HepG2 (cell line): ENCODE measurements at regions not wholly inside any gene's neighbourhood (a gene's known extent, or its start where the extent isn't known, plus 50 kb on each side); places are given as distances from the start of the nearest gene placed in this dataset.

Experiments
- ATAC-seq: fragments of 200-7000 bp; cut with Tn5 transposase; 3 replicates; pipeline ENCODE4 v1.9.1; 2020; ENCODE audit warnings: mild to moderate bottlenecking, moderate library complexity
- BruUV-seq: library from RNA; stranded (reverse); fragments of 400-500 nt; replicated peaks from 2 replicates; lab custom pipeline; 2021; lab: Mats Ljungman, UMichigan
- CTCF ChIA-PET: fragments of 300-600 bp; formaldehyde crosslinking; extraction: SDS; loops from one replicate; lab custom pipeline; 2021; ENCODE audit warnings: low total read pairs, inconsistent platforms, low intra/inter-chr PET ratio; lab: Yijun Ruan, JAX
- POLR2A ChIA-PET: fragments of 350-600 bp; sonication (Branson Sonifier 250); formaldehyde crosslinking; loops from one replicate; lab custom pipeline; 2020; ENCODE audit warnings: antibody characterized with exemption, inconsistent platforms; lab: Yijun Ruan, JAX
- DNase-seq: peaks from one replicate; pipeline ENCODE4 v3.0.0-alpha.2; 2015; ENCODE audit warnings: low spot score
- FAIRE-seq: peaks from 3 replicates; lab custom pipeline; 2011; peaks lifted over from hg19 to GRCh38; lab: Jason Lieb, UNC
- H2AFZ ChIP-seq: one replicate; pipeline ENCODE4 v1.6.1; 2011; ENCODE audit warnings: low read length, inconsistent platforms
- H3K27ac ChIP-seq: fragments of 300-600 bp; 3 replicates; pipeline ENCODE4 v1.8.0; 2011; ENCODE audit warnings: mixed run types, mild to moderate bottlenecking, mixed read lengths, low read length, inconsistent platforms; ENCODE audit not compliant: insufficient read depth; ENCODE audit errors: extremely low read length
- H3K27me3 ChIP-seq, 2 experiments: fragments of 200-600 bp in 1 of 2; 2 replicates in 1 of 2; 3 replicates in 1 of 2; pipeline versions ENCODE4 v1.6.0 to v1.8.0; 2011; ENCODE audit warnings: low read length in 2 of 2, mild to moderate bottlenecking in 2 of 2, moderate library complexity in 2 of 2, inconsistent platforms in 1 of 2; ENCODE audit not compliant: insufficient read depth in 2 of 2, control insufficient read depth in 1 of 2
- H3K36me3 ChIP-seq, 2 experiments: fragments of 200-600 bp in 1 of 2; replicated peaks in 1 of 2; 2 replicates in 1 of 2; 3 replicates in 1 of 2; pipeline versions ENCODE4 v1.5.1 to v1.8.0; 2011; ENCODE audit warnings: low read length in 2 of 2, inconsistent platforms in 1 of 2; ENCODE audit not compliant: insufficient read depth in 2 of 2, control insufficient read depth in 1 of 2
- H3K4me1 ChIP-seq: 2 replicates; pipeline ENCODE4 v1.5.1; 2012; ENCODE audit warnings: low read length, inconsistent platforms; ENCODE audit not compliant: insufficient read depth
- H3K4me2 ChIP-seq: 2 replicates; pipeline ENCODE4 v1.6.0; 2011; ENCODE audit warnings: low read depth, low read length, inconsistent platforms
- H3K4me3 ChIP-seq, 3 experiments: fragments of 200-600 bp in 1 of 3; sonication (generic), shearing (Covaris generic) in 1 of 3; replicated peaks in 1 of 3; 2 replicates each; pipeline ENCODE4 v1.5.1; 2011 to 2016; ENCODE audit warnings: low read length in 3 of 3, inconsistent platforms in 2 of 3, low read depth in 2 of 3, mild to moderate bottlenecking in 2 of 3, control low read depth in 1 of 3, mixed read lengths in 1 of 3; ENCODE audit not compliant: insufficient read depth in 1 of 3
- H3K79me2 ChIP-seq: one replicate; pipeline ENCODE4 v1.6.1; 2011; ENCODE audit warnings: low read length, inconsistent platforms; ENCODE audit not compliant: insufficient read depth
- H3K9ac ChIP-seq: 2 replicates; pipeline ENCODE4 v1.6.0; 2011; ENCODE audit warnings: mild to moderate bottlenecking, low read depth, low read length, inconsistent platforms; ENCODE audit not compliant: insufficient read depth
- H3K9me3 ChIP-seq: 2 replicates; pipeline ENCODE4 v1.5.1; 2012; ENCODE audit warnings: mild to moderate bottlenecking, low read length
- H4K20me1 ChIP-seq: 2 replicates; pipeline ENCODE4 v1.6.0; 2011; ENCODE audit warnings: inconsistent platforms, mild to moderate bottlenecking, low read length, moderate library complexity; ENCODE audit not compliant: insufficient read depth
- DR1 ChIP-seq: sonication (generic); formaldehyde crosslinking; IDR thresholded peaks from 2 replicates; pipeline ENCODE4 v1.8.0; 2021; ENCODE audit warnings: mild to moderate bottlenecking, missing genetic modification reagents, inconsistent platforms
- ISL2 ChIP-seq: sonication (generic); formaldehyde crosslinking; IDR thresholded peaks from 2 replicates; pipeline ENCODE4 v1.5.0; 2020; ENCODE audit warnings: missing genetic modification reagents
- KMT2A ChIP-seq: sonication (generic); formaldehyde crosslinking; IDR thresholded peaks from 2 replicates; pipeline ENCODE4 v1.4.0; 2020; ENCODE audit warnings: missing genetic modification reagents
- RBM39 ChIP-seq: fragments of 200-400 bp; formaldehyde crosslinking; IDR thresholded peaks from one replicate; pipeline ENCODE4 v1.6.1; 2018; ENCODE audit warnings: antibody characterized with exemption, mild to moderate bottlenecking, low read depth, low read length; ENCODE audit not compliant: poor library complexity, severe bottlenecking
- SMAD9 ChIP-seq: sonication (generic); formaldehyde crosslinking; IDR thresholded peaks from 2 replicates; pipeline ENCODE4 v1.5.1; 2020; ENCODE audit warnings: mild to moderate bottlenecking, missing genetic modification reagents
- SYNCRIP ChIP-seq: fragments of 200-400 bp; formaldehyde crosslinking; IDR thresholded peaks from 2 replicates; pipeline ENCODE4 v1.6.1; 2018; ENCODE audit warnings: mild to moderate bottlenecking, low read depth, low read length; ENCODE audit not compliant: insufficient read depth
- ZNF138 ChIP-seq: sonication (generic); formaldehyde crosslinking; IDR thresholded peaks from 2 replicates; pipeline ENCODE4 v1.5.0; 2020; ENCODE audit warnings: mild to moderate bottlenecking, low read depth, missing genetic modification reagents
- ZNF407 ChIP-seq: sonication (generic); formaldehyde crosslinking; IDR thresholded peaks from one replicate; pipeline ENCODE4 v1.5.1; 2020; ENCODE audit warnings: mild to moderate bottlenecking, missing genetic modification reagents; ENCODE audit errors: not compliant biosample characterization
- ZNF549 ChIP-seq: sonication (generic); formaldehyde crosslinking; IDR thresholded peaks from 2 replicates; pipeline ENCODE4 v1.5.0; 2020; ENCODE audit warnings: missing genetic modification reagents
- ZNF629 ChIP-seq: sonication (generic); formaldehyde crosslinking; conservative IDR thresholded peaks from 2 replicates; pipeline ENCODE4 v1.5.0; 2020; ENCODE audit warnings: missing genetic modification reagents
- ZNF703 ChIP-seq: sonication (generic); formaldehyde crosslinking; IDR thresholded peaks from 2 replicates; pipeline ENCODE4 v1.5.1; 2020; ENCODE audit warnings: missing genetic modification reagents, mild to moderate bottlenecking, moderate library complexity, borderline replicate concordance
- ZNF773 ChIP-seq: sonication (generic); formaldehyde crosslinking; IDR thresholded peaks from 2 replicates; pipeline ENCODE4 v1.4.0; 2020; ENCODE audit warnings: missing genetic modification reagents, borderline replicate concordance
- WGBS: methylation state at CpG from one replicate; pipeline ENCODE4 v1.1.6; 2017; ENCODE audit warnings: low lambda C conversion rate; 5-methylcytosine and 5-hydroxymethylcytosine counted together
- in situ Hi-C: cut with HindIII; loops from 2 replicates; pipeline ENCODE4 v1.10.0; 2017; ENCODE audit warnings: low pct_unique_long_range_greater_than_20kb; ENCODE audit not compliant: extremely low pct_ligation_motif_present
- intact Hi-C: fragments of 100-400 bp; cut with micrococcal nuclease; formaldehyde crosslinking; loops from one replicate; pipeline ENCODE4 v1.10.0; 2022; ENCODE audit not compliant: unreplicated experiment
- TF ChIP-seq, protein P1 (sequence below): sonication (generic); formaldehyde crosslinking; IDR thresholded peaks from 2 replicates; pipeline ENCODE4 v1.8.1; 2023; ENCODE audit warnings: mild to moderate bottlenecking, inconsistent platforms, moderate library complexity, missing genetic modification reagents, borderline replicate concordance

DNA sequence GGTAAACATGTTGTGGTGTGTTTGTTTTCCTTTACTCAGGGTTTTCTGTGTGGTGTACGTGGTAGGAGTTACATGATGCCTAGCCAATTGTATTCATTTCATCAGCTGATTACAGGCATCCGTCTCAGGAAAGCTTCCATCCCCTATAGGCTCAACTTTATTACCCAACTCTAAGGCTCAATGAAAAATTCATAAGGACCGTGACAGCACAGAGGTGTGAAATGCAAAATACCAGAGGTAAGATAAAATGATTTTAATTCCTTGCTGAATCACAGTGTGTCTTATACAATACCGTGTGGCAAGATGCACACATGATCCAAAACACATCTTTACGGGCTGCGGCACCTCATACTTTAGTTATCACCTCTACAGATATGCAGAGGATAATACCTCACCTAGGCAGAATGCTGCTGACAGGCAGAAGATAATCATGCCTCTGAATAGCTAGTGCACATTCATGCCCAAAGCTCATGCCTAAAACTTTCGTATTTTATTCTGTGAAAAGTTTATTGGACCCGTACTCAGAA is 87.2 kb upstream of the DIO2 start (continued):
- no peak for TF ChIP-seq ZNF138
- TF ChIP-seq RBM39: no peak
- no peak for TF ChIP-seq DR1 (CRISPR knock-in tag)

- FAIRE-seq (no peak), DNase-seq (no peak), ATAC-seq (no peak)
- H3K27ac ChIP-seq: no peak overlapping the region
- no TSS peak for BruUV-seq
- H3K79me2 ChIP-seq: no peaks in the 10 kb centered on the region
- intact Hi-C loops (no loop called here), in situ Hi-C loops (no loop called here)
- WGBS: 4% methylated on average over 1 of the region's 1 CpG
- CTCF ChIA-PET: no interaction called here
- H4K20me1 ChIP-seq: no peaks in the 10 kb centered on the region
- H3K4me3 ChIP-seq: no peak overlapping the region
- no peak overlapping the region for H3K9ac ChIP-seq
- H3K4me1 ChIP-seq: no peaks in the 10 kb centered on the region
- no peaks in the 10 kb centered on the region for H3K36me3 ChIP-seq
- H3K27me3 ChIP-seq: no peaks in the 10 kb centered on the region
- no peaks in the 10 kb centered on the region for H3K9me3 ChIP-seq
- H2AFZ ChIP-seq: no peak overlapping the region
- H3K4me2 ChIP-seq: no peak overlapping the region
- POLR2A ChIA-PET: no interaction called here
- TF ChIP-seq ZNF703: no peak
- TF ChIP-seq ZNF629 (CRISPR knock-in tag): no peak
- TF ChIP-seq, protein P1, sequence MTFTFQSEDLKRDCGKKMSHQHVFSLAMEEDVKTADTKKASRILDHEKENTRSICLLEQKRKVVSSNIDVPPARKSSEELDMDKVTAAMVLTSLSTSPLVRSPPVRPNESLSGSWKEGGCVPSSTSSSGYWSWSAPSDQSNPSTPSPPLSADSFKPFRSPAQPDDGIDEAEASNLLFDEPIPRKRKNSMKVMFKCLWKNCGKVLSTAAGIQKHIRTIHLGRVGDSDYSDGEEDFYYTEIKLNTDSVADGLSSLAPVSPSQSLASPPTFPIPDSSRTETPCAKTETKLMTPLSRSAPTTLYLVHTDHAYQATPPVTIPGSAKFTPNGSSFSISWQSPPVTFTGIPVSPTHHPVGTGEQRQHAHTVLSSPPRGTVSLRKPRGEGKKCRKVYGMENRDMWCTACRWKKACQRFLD: no peak
- no peak for TF ChIP-seq SYNCRIP
- TF ChIP-seq ISL2 (CRISPR knock-in tag): no peak
- TF ChIP-seq KMT2A (CRISPR knock-in tag): no peak
- no peak for TF ChIP-seq ZNF549 (CRISPR knock-in tag)
- no peak for TF ChIP-seq ZNF407 (CRISPR knock-in tag)
- no peak for TF ChIP-seq SMAD9 (CRISPR knock-in tag)
- no peak for TF ChIP-seq ZNF773
Measured at GRCh38 chr14:80291101-80291500, 79.8 kb upstream of the DIO2 start.
